ENCODE measurements at regions not wholly inside any gene's neighbourhood (a gene's known extent, or its start where the extent isn't known, plus 50 kb on each side); places are given as distances from the start of the nearest gene placed in this dataset.

- no peak for ATAC-seq
- SMC1A ChIA-PET (ENCODE audit: uncharacterized antibody, unreplicated experiment) = interaction anchor here (1.0 kb wide), 1 partner anchor 8 kb away, joined by 3 read pairs; no protein-coding TSS in a partner anchor
- Histone ChIP-seq H3K79me2 (ENCODE audit: control insufficient read depth, insufficient read depth, low read length) (no peaks in the 10 kb centered on the region), H3K27ac (ENCODE audit: control insufficient read depth, insufficient read depth) (no peak overlapping the region), H3K9me3 (replicated peaks; ENCODE audit: control insufficient read depth, insufficient read depth, low read length) (no peaks in the 10 kb centered on the region), H3K36me3 (ENCODE audit: control insufficient read depth in 2 of 2, insufficient read depth in 2 of 2, low read length in 1 of 2) (no peaks in the 10 kb centered on the region), H3K4me1 (ENCODE audit: control insufficient read depth, insufficient read depth, low read length) (no peaks in the 10 kb centered on the region), H3K9ac (ENCODE audit: control insufficient read depth, insufficient read depth, low read length) (no peak overlapping the region), H3K4me2 (ENCODE audit: control insufficient read depth, insufficient read depth) (no peak overlapping the region), H3K27me3 (replicated peaks in 1 of 2; ENCODE audit: control insufficient read depth in 2 of 2, insufficient read depth in 2 of 2, low read length in 1 of 2) (no peaks in the 10 kb centered on the region), H3K4me3 (no peak overlapping the region), H4K20me1 (ENCODE audit: control insufficient read depth, insufficient read depth) (no peaks in the 10 kb centered on the region), H2AFZ (ENCODE audit: control insufficient read depth, low read depth, low read length) (no peak overlapping the region)
- no TSS peak for BruUV-seq (replicated peaks)
- POLR2A ChIA-PET = no interaction called here
- RAD21 ChIA-PET (ENCODE audit: unreplicated experiment) = interaction anchor here (1.3 kb wide), 1 partner anchor 29 kb away, joined by 3 read pairs; no protein-coding TSS in a partner anchor
- in situ Hi-C loops (cut with MboI) = no loop called here
- TF ChIP-seq NFXL1 (IDR thresholded peaks at IDR 0.05; ENCODE audit: borderline replicate concordance) = no peak
- TF ChIP-seq NKRF (conservative IDR thresholded peaks at IDR 0.05) = no peak
- no peak for TF ChIP-seq ZNF217 (IDR thresholded peaks at IDR 0.05)
- no peak for TF ChIP-seq PAX5 (IDR thresholded peaks at IDR 0.05; ENCODE audit: borderline replicate concordance, low read depth, low read length)
- TF ChIP-seq CBFB (IDR thresholded peaks at IDR 0.05; ENCODE audit: low read depth) = no peak
- no peak for TF ChIP-seq IKZF1 (conservative IDR thresholded peaks at IDR 0.05)
- no peak for TF ChIP-seq SUPT20H (IDR thresholded peaks at IDR 0.05; ENCODE audit: borderline replicate concordance, control insufficient read depth, low read depth, low read length)
- TF ChIP-seq NFIC (IDR thresholded peaks at IDR 0.05; ENCODE audit: low read depth, low read length) = no peak
- no peak for TF ChIP-seq MTA3 (IDR thresholded peaks at IDR 0.05; ENCODE audit: borderline replicate concordance, low read length)
- no peak for TF ChIP-seq TBL1XR1 (IDR thresholded peaks at IDR 0.05; ENCODE audit: low read depth, low read length)
- TF ChIP-seq POLR2A (IDR thresholded peaks at IDR 0.05; ENCODE audit: low read depth, low read length) = no peak
- no peak for TF ChIP-seq DPF2 (IDR thresholded peaks at IDR 0.05)
- TF ChIP-seq SUZ12 (IDR thresholded peaks at IDR 0.05; ENCODE audit: unreplicated experiment) = no peak
- TF ChIP-seq HDAC6 (IDR thresholded peaks at IDR 0.05; ENCODE audit: unreplicated experiment) = no peak
- TF ChIP-seq, protein P1, sequence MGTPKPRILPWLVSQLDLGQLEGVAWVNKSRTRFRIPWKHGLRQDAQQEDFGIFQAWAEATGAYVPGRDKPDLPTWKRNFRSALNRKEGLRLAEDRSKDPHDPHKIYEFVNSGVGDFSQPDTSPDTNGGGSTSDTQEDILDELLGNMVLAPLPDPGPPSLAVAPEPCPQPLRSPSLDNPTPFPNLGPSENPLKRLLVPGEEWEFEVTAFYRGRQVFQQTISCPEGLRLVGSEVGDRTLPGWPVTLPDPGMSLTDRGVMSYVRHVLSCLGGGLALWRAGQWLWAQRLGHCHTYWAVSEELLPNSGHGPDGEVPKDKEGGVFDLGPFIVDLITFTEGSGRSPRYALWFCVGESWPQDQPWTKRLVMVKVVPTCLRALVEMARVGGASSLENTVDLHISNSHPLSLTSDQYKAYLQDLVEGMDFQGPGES (IDR thresholded peaks at IDR 0.05) = no peak
- TF ChIP-seq MEF2A (IDR thresholded peaks at IDR 0.05; ENCODE audit: insufficient read depth, low read depth, low read length) = no peak
- FAIRE-seq = peak; percentile 75
- DNase-seq (ENCODE audit: low read depth, low spot score) = no peak
- CTCF ChIA-PET = no interaction called here
- intact Hi-C loops (cut with micrococcal nuclease; ENCODE audit: unreplicated experiment) = no loop called here
These were observed 930.1 kb upstream of the TMEFF2 start for GRCh38 chr2:193124815-193125214.

Data from GM12878 (cell line).